Gastroesophageal sphincter (tissue), 4 donors: ENCODE measurements at regions not wholly inside any gene's neighbourhood (a gene's known extent, or its start where the extent isn't known, plus 50 kb on each side); places are given as distances from the start of the nearest gene placed in this dataset.

ENCODE experiments used
- ATAC-seq: fragments of 150-250 bp; one replicate; pipeline ENCODE4 v1.9.1; 2016; ENCODE audit warnings: mild to moderate bottlenecking, moderate library complexity
- H3K27ac ChIP-seq, 4 donors: fragments of 200-600 bp; sonication (generic) in 3 of 4; 1 replicate in 3 of 4; 2 replicates in 1 of 4; pipeline ENCODE4 v1.5.1; 2016 to 2019
- H3K27me3 ChIP-seq: fragments of 200-600 bp; sonication (generic); one replicate; pipeline ENCODE4 v1.5.1; 2019
- H3K36me3 ChIP-seq, 2 donors: fragments of 200-600 bp; sonication (generic); one replicate each; pipeline ENCODE4 v1.5.1; 2019; ENCODE audit warnings: control low read depth in 1 of 2
- H3K4me1 ChIP-seq, 3 donors: fragments of 200-600 bp; sonication (generic); 1 replicate in 2 of 3; 2 replicates in 1 of 3; pipeline ENCODE4 v1.5.1; 2016 to 2019; ENCODE audit warnings: control low read depth in 2 of 3
- H3K4me3 ChIP-seq, 2 donors: fragments of 200-600 bp; sonication (generic); one replicate each; pipeline ENCODE4 v1.5.1; 2019; ENCODE audit warnings: mild to moderate bottlenecking in 1 of 2, moderate library complexity in 1 of 2
- H3K9me3 ChIP-seq, 3 donors: fragments of 200-600 bp; sonication (generic); one replicate each; pipeline ENCODE4 v1.5.1; 2017 to 2019; ENCODE audit warnings: control low read depth in 2 of 3
- CTCF ChIP-seq, 4 experiments: fragments of 200-600 bp in 2 of 4; fragments of 450-650 bp in 2 of 4; sonication (generic) in 1 of 4; IDR thresholded peaks; one replicate each; pipeline ENCODE4 v1.5.1; 2017 to 2019; ENCODE audit warnings: antibody characterized with exemption in 4 of 4, mild to moderate bottlenecking in 2 of 4, moderate library complexity in 2 of 4
- EP300 ChIP-seq: sonication (generic); formaldehyde crosslinking; IDR thresholded peaks from one replicate; pipeline ENCODE4 v1.6.1; 2017; ENCODE audit warnings: antibody characterized with exemption, mild to moderate bottlenecking
- POLR2A ChIP-seq, 2 donors: fragments of 450-650 bp; IDR thresholded peaks; one replicate each; pipeline ENCODE4 v1.6.1; 2017; ENCODE audit warnings: antibody characterized with exemption in 2 of 2, mild to moderate bottlenecking in 2 of 2, moderate library complexity in 1 of 2
- POLR2AphosphoS5 ChIP-seq: sonication (generic); formaldehyde crosslinking; IDR thresholded peaks from one replicate; pipeline ENCODE4 v1.6.1; 2017; ENCODE audit warnings: antibody characterized with exemption
- WGBS, 2 donors: methylation state at CpG; one replicate each; pipeline ENCODE4 v1.1.5; 2018; ENCODE audit warnings: low coverage in 1 of 2; 5-methylcytosine and 5-hydroxymethylcytosine counted together

DNA sequence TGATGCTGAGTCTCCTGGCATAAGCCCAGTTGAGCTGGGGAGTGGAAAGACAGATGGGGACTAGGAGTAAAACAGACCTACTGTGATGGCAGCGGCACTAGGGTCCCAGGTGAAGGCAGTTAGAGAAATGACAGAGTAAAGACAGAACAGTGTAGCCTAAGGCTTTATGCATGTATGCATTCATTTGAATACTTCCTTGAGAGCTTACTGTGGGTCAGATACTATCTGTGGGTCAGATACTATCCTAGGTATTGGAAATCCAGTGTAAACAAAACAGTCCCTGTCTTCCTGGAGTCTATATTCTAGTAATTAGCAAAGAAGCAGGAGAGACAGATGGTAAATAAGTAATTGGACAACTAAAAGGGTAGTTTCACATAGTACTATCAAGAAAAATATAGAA, 73.7 kb upstream of the LRCH1 start:
- H3K4me1 ChIP-seq = peaks cover 0 to 13% (median 6%) of the 10 kb centered on the region in 3 donors
- TF ChIP-seq POLR2AphosphoS5 = no peak
- no peak for TF ChIP-seq CTCF (IDR thresholded peaks at IDR 0.05)
- TF ChIP-seq EP300 = no peak
- TF ChIP-seq POLR2A (IDR thresholded peaks at IDR 0.05) = no peak
- H3K27me3 ChIP-seq = no peaks in the 10 kb centered on the region
- 93 to 100% methylated on average over 1 of the region's 1 CpG for WGBS, 2 donors
- no peaks in the 10 kb centered on the region for H3K36me3 ChIP-seq
- H3K27ac ChIP-seq = no peak overlapping the region
- H3K4me3 ChIP-seq = no peak overlapping the region
- H3K9me3 ChIP-seq = peaks cover 0 to 7% (median 0%) of the 10 kb centered on the region in 3 donors
- no peak for ATAC-seq

GRCh38 chr13:46478651-46479050, 74.3 kb upstream of the LRCH1 start:
- no peak for TF ChIP-seq POLR2A (IDR thresholded peaks at IDR 0.05)
- no peak for TF ChIP-seq CTCF (IDR thresholded peaks at IDR 0.05)
- TF ChIP-seq EP300 = no peak
- TF ChIP-seq POLR2AphosphoS5 = no peak
- WGBS, 2 donors = 21 to 29% methylated on average over 1 of the region's 1 CpG
- no peak for ATAC-seq

GRCh38 chr13:46476174-46476573, 76.8 kb upstream of the LRCH1 start:
- WGBS, 2 donors = 20 to 41% methylated on average over 1 to 2 of the region's 2 CpGs
- H3K36me3 ChIP-seq = no peaks in the 10 kb centered on the region
- H3K4me3 ChIP-seq = no peak overlapping the region
- no peak overlapping the region for H3K27ac ChIP-seq
- no peaks in the 10 kb centered on the region for H3K9me3 ChIP-seq
- H3K27me3 ChIP-seq = no peaks in the 10 kb centered on the region
- H3K4me1 ChIP-seq = peaks cover 0 to 13% (median 6%) of the 10 kb centered on the region in 3 donors
- no peak for ATAC-seq
- TF ChIP-seq POLR2AphosphoS5 (no peak), EP300 (no peak), CTCF (IDR thresholded peaks at IDR 0.05) (no peak), POLR2A (IDR thresholded peaks at IDR 0.05) (no peak)

More at GRCh38 chr13:46478651-46479050, 74.3 kb upstream of the LRCH1 start:
- H3K36me3 ChIP-seq = no peaks in the 10 kb centered on the region
- H3K27ac ChIP-seq = no peak overlapping the region
- H3K4me1 ChIP-seq = peaks cover 0 to 13% (median 6%) of the 10 kb centered on the region in 3 donors
- H3K27me3 ChIP-seq = no peaks in the 10 kb centered on the region
- no peak overlapping the region for H3K4me3 ChIP-seq
- H3K9me3 ChIP-seq = peaks cover 0 to under 1% (median 0%) of the 10 kb centered on the region in 3 donors

GRCh38 chr13:46475541-46475991, 77.4 kb upstream of the LRCH1 start:
- TF ChIP-seq POLR2AphosphoS5 (no peak), POLR2A (IDR thresholded peaks at IDR 0.05) (no peak), CTCF (IDR thresholded peaks at IDR 0.05) (no peak), EP300 (no peak)
- H3K4me3 ChIP-seq = no peak overlapping the region
- H3K9me3 ChIP-seq = no peaks in the 10 kb centered on the region
- no peaks in the 10 kb centered on the region for H3K36me3 ChIP-seq
- no peak overlapping the region for H3K27ac ChIP-seq
- H3K4me1 ChIP-seq = peaks cover 0 to 13% (median 6%) of the 10 kb centered on the region in 3 donors
- ATAC-seq = no peak
- H3K27me3 ChIP-seq = no peaks in the 10 kb centered on the region
- WGBS, 2 donors = 66 to 89% methylated on average over 4 to 6 of the region's 6 CpGs

DNA sequence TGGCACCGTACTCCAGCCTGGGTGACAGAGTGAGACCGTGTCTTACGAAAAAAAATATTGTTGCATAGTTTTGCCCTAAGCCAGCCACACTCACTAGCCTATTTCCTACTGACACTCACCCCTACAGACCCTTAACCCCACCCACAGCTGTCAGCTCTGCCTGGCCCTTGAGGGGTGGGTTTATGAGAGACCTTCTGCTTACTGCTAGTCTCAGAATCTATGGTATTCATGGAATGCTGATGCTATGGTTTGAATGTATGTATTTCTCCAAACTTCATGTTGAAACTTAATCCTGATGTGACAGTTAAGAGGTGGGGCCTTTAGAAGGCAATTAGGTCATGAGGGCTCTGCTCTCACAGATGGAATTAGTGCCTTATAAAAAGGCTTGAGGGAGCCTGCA, 79.2 kb upstream of the LRCH1 start:
- H3K4me1 ChIP-seq = peaks cover 0 to 25% (median 6%) of the 10 kb centered on the region in 3 donors
- H3K4me3 ChIP-seq = no peak overlapping the region
- H3K27ac ChIP-seq = no peak overlapping the region
- H3K27me3 ChIP-seq = no peaks in the 10 kb centered on the region
- TF ChIP-seq EP300 (no peak), POLR2A (IDR thresholded peaks at IDR 0.05) (no peak), CTCF (IDR thresholded peaks at IDR 0.05) (no peak)
- no peaks in the 10 kb centered on the region for H3K9me3 ChIP-seq
- WGBS, 2 donors = 93 to 100% methylated on average over 3 of the region's 3 CpGs
- no peak for ATAC-seq
- H3K36me3 ChIP-seq = no peaks in the 10 kb centered on the region
